IMR-90 (cell line): ENCODE measurements at regions not wholly inside any gene's neighbourhood (a gene's known extent, or its start where the extent isn't known, plus 50 kb on each side); places are given as distances from the start of the nearest gene placed in this dataset.

Experiments
- ATAC-seq: fragments of 200-7000 bp; cut with Tn5 transposase; 2 replicates; pipeline ENCODE4 v1.9.1; 2020; ENCODE audit warnings: low read depth, mild to moderate bottlenecking, moderate library complexity
- BruUV-seq: library from RNA; stranded (reverse); fragments of 400-500 nt; replicated peaks from 2 replicates; lab custom pipeline; 2021; lab: Mats Ljungman, UMichigan
- CTCF ChIA-PET: fragments of 300-600 bp; formaldehyde crosslinking; extraction: SDS; loops from one replicate; lab custom pipeline; 2021; ENCODE audit warnings: antibody characterized with exemption; lab: Yijun Ruan, JAX
- POLR2A ChIA-PET: fragments of 300-600 bp; sonication (Branson Sonifier 250); formaldehyde crosslinking; loops from one replicate; lab custom pipeline; 2022; ENCODE audit warnings: antibody characterized with exemption; ENCODE audit not compliant: unreplicated experiment; lab: Charles Lee
- DNase-seq: peaks from one replicate; pipeline ENCODE4 v3.0.0; 2013
- H2AFZ ChIP-seq: replicated peaks from 2 replicates; pipeline ENCODE3; 2013; ENCODE audit warnings: low read length, mild to moderate bottlenecking; ENCODE audit not compliant: poor library complexity
- H2AK5ac ChIP-seq: 2 replicates; pipeline ENCODE4 v1.6.1; 2013; ENCODE audit warnings: low read depth, low read length, inconsistent platforms
- H2AK9ac ChIP-seq: replicated peaks from 2 replicates; pipeline ENCODE3; 2013; ENCODE audit warnings: mild to moderate bottlenecking, low read depth, low read length, moderate library complexity; ENCODE audit not compliant: poor library complexity
- H2BK120ac ChIP-seq: 2 replicates; pipeline ENCODE4 v1.6.1; 2013; ENCODE audit warnings: low read depth, low read length, inconsistent platforms
- H2BK15ac ChIP-seq: 3 replicates; pipeline ENCODE4 v1.6.1; 2013; ENCODE audit warnings: low read depth, low read length, inconsistent platforms
- H2BK20ac ChIP-seq: 2 replicates; pipeline ENCODE4 v1.6.1; 2013; ENCODE audit warnings: low read depth, mild to moderate bottlenecking, inconsistent platforms, low read length, moderate library complexity
- H2BK5ac ChIP-seq: 2 replicates; pipeline ENCODE4 v1.6.1; 2013; ENCODE audit warnings: mild to moderate bottlenecking, low read depth, low read length, inconsistent platforms; ENCODE audit not compliant: poor library complexity, severe bottlenecking
- H3K14ac ChIP-seq: replicated peaks from 2 replicates; pipeline ENCODE4 v1.6.1; 2013; ENCODE audit warnings: low read depth, low read length, inconsistent platforms
- H3K18ac ChIP-seq: 2 replicates; pipeline ENCODE4 v1.6.1; 2013; ENCODE audit warnings: low read depth, low read length, control low read depth
- H3K23ac ChIP-seq: 2 replicates; pipeline ENCODE4 v1.6.1; 2013; ENCODE audit warnings: low read depth, low read length, inconsistent platforms
- H3K27ac ChIP-seq: 2 replicates; pipeline ENCODE4 v1.5.1; 2013; ENCODE audit warnings: mild to moderate bottlenecking, control low read depth, low read length; ENCODE audit not compliant: insufficient read depth
- H3K27me3 ChIP-seq: 2 replicates; pipeline ENCODE4 v1.6.1; 2013; ENCODE audit warnings: low read length; ENCODE audit not compliant: control insufficient read depth, insufficient read depth
- H3K36me3 ChIP-seq: 2 replicates; pipeline ENCODE4 v1.6.1; 2013; ENCODE audit warnings: low read length, mixed read lengths; ENCODE audit not compliant: control insufficient read depth, insufficient read depth
- H3K4ac ChIP-seq: 2 replicates; pipeline ENCODE4 v1.6.1; 2013; ENCODE audit warnings: low read depth, low read length, inconsistent platforms
- H3K4me1 ChIP-seq: 2 replicates; pipeline ENCODE4 v1.6.1; 2013; ENCODE audit warnings: low read length, mixed read lengths; ENCODE audit not compliant: control insufficient read depth, insufficient read depth
- H3K4me2 ChIP-seq: 2 replicates; pipeline ENCODE4 v1.6.1; 2013; ENCODE audit warnings: low read depth, mild to moderate bottlenecking, control low read depth, low read length, moderate library complexity
- H3K4me3 ChIP-seq: 2 replicates; pipeline ENCODE4 v1.5.1; 2013; ENCODE audit warnings: low read depth, mild to moderate bottlenecking, control low read depth, low read length, moderate library complexity; ENCODE audit not compliant: insufficient read depth
- H3K56ac ChIP-seq: 2 replicates; pipeline ENCODE4 v1.6.1; 2013; ENCODE audit warnings: low read length, inconsistent platforms; ENCODE audit not compliant: insufficient read depth; ENCODE audit errors: extremely low read depth
- H3K79me1 ChIP-seq, 2 experiments: 2 replicates each; pipeline ENCODE4 v1.6.1; 2013; ENCODE audit warnings: low read length in 2 of 2, inconsistent platforms in 1 of 2, low read depth in 1 of 2
- H3K9ac ChIP-seq: 2 replicates; pipeline ENCODE4 v1.6.1; 2013; ENCODE audit warnings: low read depth, low read length, control low read depth
- H3K9me1 ChIP-seq: 2 replicates; pipeline ENCODE4 v1.6.1; 2013; ENCODE audit warnings: low read length, inconsistent platforms; ENCODE audit not compliant: insufficient read depth
- H3K9me3 ChIP-seq: 2 replicates; pipeline ENCODE4 v1.6.1; 2013; ENCODE audit warnings: low read length; ENCODE audit not compliant: control insufficient read depth, insufficient read depth
- H4K20me1 ChIP-seq: 2 replicates; pipeline ENCODE4 v1.6.1; 2013; ENCODE audit warnings: low read length, inconsistent platforms; ENCODE audit not compliant: insufficient read depth
- H4K5ac ChIP-seq: 2 replicates; pipeline ENCODE4 v1.6.1; 2013; ENCODE audit warnings: mild to moderate bottlenecking, low read depth, low read length, control low read depth
- H4K8ac ChIP-seq, 2 experiments: 2 replicates each; pipeline ENCODE4 v1.6.1; 2013; ENCODE audit warnings: low read depth in 2 of 2, low read length in 2 of 2, control low read depth in 1 of 2, inconsistent platforms in 1 of 2
- H4K91ac ChIP-seq: 2 replicates; pipeline ENCODE4 v1.6.1; 2013; ENCODE audit warnings: low read depth, low read length, inconsistent platforms; ENCODE audit not compliant: insufficient read depth
- CEBPB ChIP-seq: IDR thresholded peaks from 2 replicates; pipeline ENCODE4 v1.6.1; 2012; ENCODE audit warnings: low read depth, low read length, improper control_type of control experiment
- FOS ChIP-seq: fragments of 150-350 bp; IDR thresholded peaks from 2 replicates; pipeline ENCODE4 v1.6.1; 2016; ENCODE audit warnings: low read depth, low read length
- MAFK ChIP-seq: IDR thresholded peaks from 2 replicates; pipeline ENCODE4 v1.6.1; 2012; ENCODE audit warnings: low read depth, low read length, improper control_type of control experiment
- MAZ ChIP-seq: IDR thresholded peaks from 2 replicates; pipeline ENCODE4 v1.6.1; 2012; ENCODE audit warnings: low read depth, mild to moderate bottlenecking, low read length, improper control_type of control experiment, moderate library complexity, borderline replicate concordance
- NFE2L2 ChIP-seq: fragments of 150-350 bp; IDR thresholded peaks from 2 replicates; pipeline ENCODE4 v1.6.1; 2016; ENCODE audit warnings: low read depth, mild to moderate bottlenecking, low read length
- POLR2A ChIP-seq: IDR thresholded peaks from 2 replicates; pipeline ENCODE4 v1.6.1; 2012; ENCODE audit warnings: mild to moderate bottlenecking, low read depth, low read length
- RAD21 ChIP-seq: IDR thresholded peaks from 2 replicates; pipeline ENCODE4 v1.6.1; 2012; ENCODE audit warnings: low read length, improper control_type of control experiment
- RFX5 ChIP-seq: IDR thresholded peaks from 2 replicates; pipeline ENCODE4 v1.8.0; 2012; ENCODE audit warnings: low read depth, mild to moderate bottlenecking, low read length, moderate library complexity
- WGBS, 2 experiments: methylation state at CpG; one replicate each; pipeline versions ENCODE4 v1.1.5 to v1.1.7; 2013; ENCODE audit warnings: missing lambda C conversion rate in 2 of 2; ENCODE audit not compliant: insufficient read length in 1 of 2; ENCODE audit errors: extremely low coverage in 2 of 2; 5-methylcytosine and 5-hydroxymethylcytosine counted together
- dilution Hi-C: fragments of 300-500 bp; cut with HindIII; formaldehyde crosslinking; loops from one replicate; pipeline ENCODE4 v1.14.3; 2018; ENCODE audit warnings: low sequenced_read_pairs; ENCODE audit not compliant: unreplicated experiment
- in situ Hi-C: fragments of 300-500 bp; cut with MboI; formaldehyde crosslinking; loops from 3 replicates; pipeline ENCODE4 v1.14.3; 2019; ENCODE audit warnings: low sequenced_read_pairs, inconsistent platforms, mixed read lengths
- intact Hi-C: fragments of 100-400 bp; cut with micrococcal nuclease; formaldehyde crosslinking; loops from 2 replicates; pipeline ENCODE4 v1.10.0; 2022
- TF ChIP-seq, protein P1 (sequence below): conservative IDR thresholded peaks from 2 replicates; pipeline ENCODE4 v1.5.1; 2012; ENCODE audit warnings: mild to moderate bottlenecking, low read depth, low read length, improper control_type of control experiment
- TF ChIP-seq, protein P2 (sequence below): fragments of 150-350 bp; IDR thresholded peaks from 2 replicates; pipeline ENCODE4 v1.6.1; 2017; ENCODE audit warnings: mild to moderate bottlenecking, antibody characterized with exemption, low read length, low read depth

DNA sequence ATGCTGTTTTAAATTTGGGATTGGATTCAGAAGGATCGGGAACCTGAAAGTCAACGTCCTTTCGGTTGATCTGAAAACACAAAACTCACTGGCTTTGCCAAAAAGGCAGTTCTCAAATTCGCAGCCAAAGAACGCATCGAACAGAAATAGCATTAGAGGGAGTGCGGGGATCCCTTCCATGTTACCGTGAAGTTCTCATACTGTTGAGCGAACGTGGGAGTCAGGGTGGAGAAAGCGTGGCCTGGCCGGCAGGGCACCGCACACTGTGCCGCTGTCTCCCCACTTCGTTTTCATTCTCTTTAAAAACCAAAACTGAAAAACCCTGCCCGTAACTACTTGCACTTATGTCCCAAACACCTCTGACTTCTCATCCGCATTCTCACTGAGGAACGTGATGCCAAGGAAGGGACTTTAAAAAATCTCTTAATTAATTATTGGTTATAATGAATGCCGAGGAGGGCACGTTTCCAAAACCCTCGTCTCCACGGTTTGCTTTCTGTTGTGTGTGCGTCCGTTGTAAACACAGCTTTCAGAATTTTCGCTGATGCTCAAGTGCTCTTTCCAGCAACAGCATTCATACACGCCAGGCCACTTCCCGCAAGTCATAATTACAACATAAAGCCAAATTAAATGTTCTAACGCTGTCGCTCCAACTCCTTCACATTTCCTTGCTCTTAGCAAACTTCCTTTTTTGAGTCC is 60.9 kb upstream of the TWIST2 start:
- Histone ChIP-seq H3K14ac (no peak overlapping the region), H2BK5ac (no peak overlapping the region), H3K9me1 (no peaks in the 10 kb centered on the region), H4K91ac (no peak overlapping the region), H4K8ac (no peak overlapping the region), H2BK20ac (no peak overlapping the region), H2AK9ac (no peak overlapping the region), H3K4me3 (no peak overlapping the region), H2AK5ac (no peak overlapping the region), H3K23ac (no peak overlapping the region), H3K36me3 (no peaks in the 10 kb centered on the region), H2AFZ (no peak overlapping the region), H3K4me1 (no peaks in the 10 kb centered on the region; the same call in 1 of the 2 replicates), H2BK15ac (no peak overlapping the region), H3K9me3 (no peaks in the 10 kb centered on the region), H3K18ac (no peak overlapping the region), H3K79me1 (no peaks in the 10 kb centered on the region), H2BK120ac (no peak overlapping the region), H3K27ac (no peak overlapping the region), H3K27me3 (peaks cover 16% of the 10 kb centered on the region), H3K9ac (no peak overlapping the region), H3K56ac (no peak overlapping the region), H4K5ac (no peak overlapping the region), H3K4ac (no peak overlapping the region), H4K20me1 (no peaks in the 10 kb centered on the region), H3K4me2 (no peak overlapping the region)
- intact Hi-C loops = loop anchor here (10.0 kb wide), 1 partner anchor 188 kb away; no protein-coding TSS in a partner anchor
- POLR2A ChIA-PET = no interaction called here
- no TSS peak for BruUV-seq
- dilution Hi-C loops = no loop called here
- TF ChIP-seq FOS (no peak), MAFK (no peak), RFX5 (no peak), NFE2L2 (no peak), POLR2A (no peak), MAZ (no peak), CEBPB (no peak), RAD21 (no peak)
- TF ChIP-seq, protein P1, sequence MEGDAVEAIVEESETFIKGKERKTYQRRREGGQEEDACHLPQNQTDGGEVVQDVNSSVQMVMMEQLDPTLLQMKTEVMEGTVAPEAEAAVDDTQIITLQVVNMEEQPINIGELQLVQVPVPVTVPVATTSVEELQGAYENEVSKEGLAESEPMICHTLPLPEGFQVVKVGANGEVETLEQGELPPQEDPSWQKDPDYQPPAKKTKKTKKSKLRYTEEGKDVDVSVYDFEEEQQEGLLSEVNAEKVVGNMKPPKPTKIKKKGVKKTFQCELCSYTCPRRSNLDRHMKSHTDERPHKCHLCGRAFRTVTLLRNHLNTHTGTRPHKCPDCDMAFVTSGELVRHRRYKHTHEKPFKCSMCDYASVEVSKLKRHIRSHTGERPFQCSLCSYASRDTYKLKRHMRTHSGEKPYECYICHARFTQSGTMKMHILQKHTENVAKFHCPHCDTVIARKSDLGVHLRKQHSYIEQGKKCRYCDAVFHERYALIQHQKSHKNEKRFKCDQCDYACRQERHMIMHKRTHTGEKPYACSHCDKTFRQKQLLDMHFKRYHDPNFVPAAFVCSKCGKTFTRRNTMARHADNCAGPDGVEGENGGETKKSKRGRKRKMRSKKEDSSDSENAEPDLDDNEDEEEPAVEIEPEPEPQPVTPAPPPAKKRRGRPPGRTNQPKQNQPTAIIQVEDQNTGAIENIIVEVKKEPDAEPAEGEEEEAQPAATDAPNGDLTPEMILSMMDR = no peak
- TF ChIP-seq, protein P2, sequence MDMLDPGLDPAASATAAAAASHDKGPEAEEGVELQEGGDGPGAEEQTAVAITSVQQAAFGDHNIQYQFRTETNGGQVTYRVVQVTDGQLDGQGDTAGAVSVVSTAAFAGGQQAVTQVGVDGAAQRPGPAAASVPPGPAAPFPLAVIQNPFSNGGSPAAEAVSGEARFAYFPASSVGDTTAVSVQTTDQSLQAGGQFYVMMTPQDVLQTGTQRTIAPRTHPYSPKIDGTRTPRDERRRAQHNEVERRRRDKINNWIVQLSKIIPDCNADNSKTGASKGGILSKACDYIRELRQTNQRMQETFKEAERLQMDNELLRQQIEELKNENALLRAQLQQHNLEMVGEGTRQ = no peak
- DNase-seq (no peak), ATAC-seq (no peak)
- CTCF ChIA-PET = interaction anchor here (1.4 kb wide), 1 partner anchor 273 kb away, joined by 6 read pairs; no protein-coding TSS in a partner anchor
- in situ Hi-C loops = loop anchor here (10.0 kb wide), 1 partner anchor 422 kb away; no protein-coding TSS in a partner anchor
- 87% methylated on average over 15 of the region's 29 CpGs; no CpG with 5 or more reads in 1 of the 2 experiments for WGBS, 2 experiments
